ENCODE measurements at regions not wholly inside any gene's neighbourhood (a gene's known extent, or its start where the extent isn't known, plus 50 kb on each side); places are given as distances from the start of the nearest gene placed in this dataset.

- no peak for TF ChIP-seq CTCF (IDR thresholded peaks at IDR 0.05; ENCODE audit: unreplicated experiment)
- Mint-ChIP-seq H3K9me3 (ENCODE audit: unreplicated experiment) (peaks cover 7% of the 10 kb centered on the region), H3K27me3 (ENCODE audit: insufficient read depth, unreplicated experiment) (no peaks in the 10 kb centered on the region), H3K4me3 (ENCODE audit: unreplicated experiment) (no peak overlapping the region), H3K4me1 (ENCODE audit: insufficient read depth, unreplicated experiment) (peaks cover 33% of the 10 kb centered on the region), H3K27ac (ENCODE audit: low read depth, unreplicated experiment) (no peak overlapping the region), H3K36me3 (ENCODE audit: insufficient read depth, unreplicated experiment) (peaks cover 7% of the 10 kb centered on the region)
- BruUV-seq (replicated peaks) = no TSS peak
- DNase-seq (ENCODE audit: unreplicated experiment) = no peak
- ChIA-PET CTCF (no interaction called here), POLR2A (no interaction called here)
- intact Hi-C loops (cut with micrococcal nuclease) = no loop called here
These were observed 72.6 kb downstream of the BTG1 start for GRCh38 chr12:92073094-92073493.

GRCh38 chr12:92072112-92072511, 73.5 kb downstream of the BTG1 start:
- intact Hi-C loops (cut with micrococcal nuclease) = no loop called here
- H3K27ac Mint-ChIP-seq (ENCODE audit: low read depth, unreplicated experiment) = no peak overlapping the region
- CTCF ChIA-PET = no interaction called here
- H3K9me3 Mint-ChIP-seq (ENCODE audit: unreplicated experiment) = peaks cover 7% of the 10 kb centered on the region
- no TSS peak for BruUV-seq (replicated peaks)
- H3K27me3 Mint-ChIP-seq (ENCODE audit: insufficient read depth, unreplicated experiment) = no peaks in the 10 kb centered on the region
- DNase-seq (ENCODE audit: unreplicated experiment) = no peak
- no peaks in the 10 kb centered on the region for H3K36me3 Mint-ChIP-seq (ENCODE audit: insufficient read depth, unreplicated experiment)
- H3K4me1 Mint-ChIP-seq (ENCODE audit: insufficient read depth, unreplicated experiment) = peaks cover 26% of the 10 kb centered on the region
- POLR2A ChIA-PET = no interaction called here
- H3K4me3 Mint-ChIP-seq (ENCODE audit: unreplicated experiment) = no peak overlapping the region
- no peak for TF ChIP-seq CTCF (IDR thresholded peaks at IDR 0.05; ENCODE audit: unreplicated experiment)

GRCh38 chr12:92070864-92071445, 74.7 kb downstream of the BTG1 start:
- Mint-ChIP-seq H3K27ac (ENCODE audit: low read depth, unreplicated experiment) (peak overlapping the region; percentile 79), H3K36me3 (ENCODE audit: insufficient read depth, unreplicated experiment) (no peaks in the 10 kb centered on the region)

More at GRCh38 chr12:92070864-92071445, 74.7 kb downstream of the BTG1 start:
- TF ChIP-seq CTCF (IDR thresholded peaks at IDR 0.05; ENCODE audit: unreplicated experiment) = no peak
- BruUV-seq (replicated peaks) = no TSS peak
- peak; percentile 82 for DNase-seq (ENCODE audit: unreplicated experiment)
- Mint-ChIP-seq H3K9me3 (ENCODE audit: unreplicated experiment) (peaks cover under 1% of the 10 kb centered on the region), H3K4me3 (ENCODE audit: unreplicated experiment) (no peak overlapping the region), H3K4me1 (ENCODE audit: insufficient read depth, unreplicated experiment) (peaks cover 19% of the 10 kb centered on the region), H3K27me3 (ENCODE audit: insufficient read depth, unreplicated experiment) (no peaks in the 10 kb centered on the region)
- ChIA-PET CTCF (no interaction called here), POLR2A (interaction anchor here (0.7 to 2.0 kb wide), 11 partner anchors 9 to 349 kb away, joined by 3 to 6 read pairs (median 3); no protein-coding TSS in a partner anchor)
- intact Hi-C loops (cut with micrococcal nuclease) = no loop called here

All from MCF 10A (cell line).